Hepatocyte (in vitro differentiated cells): ENCODE measurements at regions not wholly inside any gene's neighbourhood (a gene's known extent, or its start where the extent isn't known, plus 50 kb on each side); places are given as distances from the start of the nearest gene placed in this dataset.

Source experiments
- DNase-seq: peaks from one replicate; pipeline ENCODE4 v3.0.0-alpha.2; 2016; ENCODE audit warnings: low spot score
- H2AFZ ChIP-seq: fragments of 200-600 bp; sonication (generic); 2 replicates; pipeline ENCODE4 v1.6.0; 2016; ENCODE audit warnings: antibody characterized with exemption, mild to moderate bottlenecking
- H3K27ac ChIP-seq: fragments of 200-600 bp; sonication (generic); 2 replicates; pipeline ENCODE4 v1.5.1; 2016; ENCODE audit warnings: mild to moderate bottlenecking
- H3K27me3 ChIP-seq: fragments of 200-600 bp; sonication (generic); 2 replicates; pipeline ENCODE4 v1.6.1; 2016
- H3K36me3 ChIP-seq: fragments of 200-600 bp; sonication (generic); replicated peaks from 2 replicates; pipeline ENCODE4 v1.5.1; 2016; ENCODE audit warnings: low read depth; ENCODE audit not compliant: insufficient read depth
- H3K4me1 ChIP-seq: fragments of 200-600 bp; sonication (generic); 2 replicates; pipeline ENCODE4 v1.5.1; 2016; ENCODE audit warnings: mild to moderate bottlenecking, moderate library complexity; ENCODE audit not compliant: insufficient read depth
- H3K4me2 ChIP-seq: fragments of 200-600 bp; sonication (generic); 2 replicates; pipeline ENCODE4 v1.6.0; 2016
- H3K4me3 ChIP-seq: fragments of 200-600 bp; sonication (generic); 2 replicates; pipeline ENCODE4 v1.5.1; 2016; ENCODE audit warnings: mild to moderate bottlenecking
- H3K79me2 ChIP-seq: fragments of 200-600 bp; sonication (generic); 2 replicates; pipeline ENCODE4 v1.6.0; 2017; ENCODE audit warnings: mild to moderate bottlenecking
- H3K9me2 ChIP-seq: fragments of 200-600 bp; sonication (generic); replicated peaks from 2 replicates; pipeline ENCODE4 v1.6.0; 2017; ENCODE audit warnings: mild to moderate bottlenecking; ENCODE audit not compliant: insufficient read depth
- H3K9me3 ChIP-seq: fragments of 200-600 bp; sonication (generic); 2 replicates; pipeline ENCODE4 v1.5.1; 2016; ENCODE audit warnings: low read depth, mild to moderate bottlenecking
- H4K20me1 ChIP-seq: fragments of 200-600 bp; sonication (generic); 2 replicates; pipeline ENCODE4 v1.6.0; 2016; ENCODE audit warnings: mild to moderate bottlenecking; ENCODE audit not compliant: insufficient read depth, poor library complexity, severe bottlenecking
- EZH2 ChIP-seq: fragments of 200-600 bp; sonication (generic); IDR thresholded peaks from 2 replicates; pipeline ENCODE4 v1.6.1; 2016; ENCODE audit warnings: antibody characterized with exemption, mild to moderate bottlenecking, borderline replicate concordance
- EZH2phosphoT487 ChIP-seq: fragments of 200-600 bp; sonication (generic); IDR thresholded peaks from one replicate; pipeline ENCODE4 v1.6.1; 2018; ENCODE audit warnings: antibody characterized with exemption, mild to moderate bottlenecking, low read depth, moderate library complexity; ENCODE audit not compliant: unreplicated experiment, severe bottlenecking
- WGBS: methylation state at CpG from one replicate; pipeline ENCODE4 v1.1.6; 2016; ENCODE audit warnings: low lambda C conversion rate; ENCODE audit errors: missing lambda C conversion rate; 5-methylcytosine and 5-hydroxymethylcytosine counted together
- TF ChIP-seq, protein P1 (sequence below): fragments of 200-600 bp; sonication (generic); IDR thresholded peaks from 2 replicates; pipeline ENCODE4 v1.5.1; 2016; ENCODE audit warnings: antibody characterized with exemption, mild to moderate bottlenecking; ENCODE audit not compliant: poor library complexity

DNA sequence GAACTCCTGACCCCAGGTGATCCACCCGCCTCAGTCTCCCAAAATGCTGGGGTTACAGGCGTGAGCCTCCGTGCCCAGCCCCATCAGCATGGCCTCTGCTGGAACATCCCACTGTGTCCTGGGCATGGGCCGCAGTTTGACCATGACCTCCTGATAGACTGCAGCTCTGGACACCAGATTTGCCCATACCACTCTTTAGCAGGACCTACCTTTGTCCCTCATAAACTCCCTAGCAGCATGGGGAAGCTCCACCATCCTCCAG is 92.6 kb downstream of the MYCN start:
- no peaks in the 10 kb centered on the region for H3K36me3 ChIP-seq
- peaks cover 6% of the 10 kb centered on the region for H3K4me1 ChIP-seq
- WGBS, result 97% methylated on average over 4 of the region's 4 CpGs
- H3K4me2 ChIP-seq, result no peak overlapping the region
- no peaks in the 10 kb centered on the region for H3K9me2 ChIP-seq
- H2AFZ ChIP-seq, result no peak overlapping the region
- H3K27ac ChIP-seq, result no peak overlapping the region
- no peaks in the 10 kb centered on the region for H3K9me3 ChIP-seq
- no peaks in the 10 kb centered on the region for H3K27me3 ChIP-seq
- TF ChIP-seq EZH2 (no peak), EZH2phosphoT487 (no peak)
- TF ChIP-seq, protein P1, sequence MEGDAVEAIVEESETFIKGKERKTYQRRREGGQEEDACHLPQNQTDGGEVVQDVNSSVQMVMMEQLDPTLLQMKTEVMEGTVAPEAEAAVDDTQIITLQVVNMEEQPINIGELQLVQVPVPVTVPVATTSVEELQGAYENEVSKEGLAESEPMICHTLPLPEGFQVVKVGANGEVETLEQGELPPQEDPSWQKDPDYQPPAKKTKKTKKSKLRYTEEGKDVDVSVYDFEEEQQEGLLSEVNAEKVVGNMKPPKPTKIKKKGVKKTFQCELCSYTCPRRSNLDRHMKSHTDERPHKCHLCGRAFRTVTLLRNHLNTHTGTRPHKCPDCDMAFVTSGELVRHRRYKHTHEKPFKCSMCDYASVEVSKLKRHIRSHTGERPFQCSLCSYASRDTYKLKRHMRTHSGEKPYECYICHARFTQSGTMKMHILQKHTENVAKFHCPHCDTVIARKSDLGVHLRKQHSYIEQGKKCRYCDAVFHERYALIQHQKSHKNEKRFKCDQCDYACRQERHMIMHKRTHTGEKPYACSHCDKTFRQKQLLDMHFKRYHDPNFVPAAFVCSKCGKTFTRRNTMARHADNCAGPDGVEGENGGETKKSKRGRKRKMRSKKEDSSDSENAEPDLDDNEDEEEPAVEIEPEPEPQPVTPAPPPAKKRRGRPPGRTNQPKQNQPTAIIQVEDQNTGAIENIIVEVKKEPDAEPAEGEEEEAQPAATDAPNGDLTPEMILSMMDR, result no peak
- H3K4me3 ChIP-seq, result no peak overlapping the region
- H3K79me2 ChIP-seq, result no peaks in the 10 kb centered on the region
- no peak for DNase-seq
- no peaks in the 10 kb centered on the region for H4K20me1 ChIP-seq

DNA sequence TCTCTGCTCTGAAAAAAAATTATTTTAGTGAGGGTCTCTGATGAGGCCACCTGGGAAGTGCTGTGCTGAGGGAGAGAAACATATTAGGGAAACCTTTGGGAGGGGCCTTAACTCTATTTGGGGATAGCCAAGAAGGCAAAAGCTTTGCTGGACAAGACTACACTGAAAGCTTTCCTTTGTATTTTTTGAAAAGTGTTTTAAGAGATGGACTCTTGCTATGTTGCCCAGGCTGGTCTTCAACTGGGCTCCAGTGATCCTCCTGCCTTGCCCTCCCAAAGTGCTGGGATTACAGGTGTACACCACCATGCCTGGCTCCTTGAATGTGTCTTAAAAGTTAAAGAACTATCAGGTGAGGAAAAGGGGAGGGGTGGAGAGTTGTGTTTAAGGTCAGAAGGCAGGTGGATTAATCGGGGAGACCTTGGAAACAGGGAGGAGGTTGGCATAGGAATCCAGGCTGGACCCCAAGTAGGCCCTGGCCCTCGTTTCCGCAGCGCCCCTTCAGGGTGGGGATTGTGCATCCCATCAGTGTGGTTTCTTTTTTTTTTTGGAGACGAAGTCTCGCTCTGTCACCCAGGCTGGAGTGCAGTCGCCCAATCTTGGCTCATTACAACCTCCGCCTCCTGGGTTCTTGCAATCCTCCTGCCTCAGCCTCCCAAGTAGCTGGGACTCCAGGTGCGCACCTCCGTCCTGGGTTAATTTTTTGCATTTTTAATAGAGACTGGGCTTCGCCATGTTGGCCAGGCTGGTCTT is 92.1 kb downstream of the MYCN start:
- peaks cover 1% of the 10 kb centered on the region for H3K4me1 ChIP-seq
- no peaks in the 10 kb centered on the region for H3K9me2 ChIP-seq
- TF ChIP-seq EZH2, result no peak
- TF ChIP-seq, protein P1, result no peak
- no peak for TF ChIP-seq EZH2phosphoT487
- no peak overlapping the region for H3K4me2 ChIP-seq
- H4K20me1 ChIP-seq, result no peaks in the 10 kb centered on the region
- no peaks in the 10 kb centered on the region for H3K79me2 ChIP-seq
- no peak overlapping the region for H2AFZ ChIP-seq
- no peak for DNase-seq
- H3K9me3 ChIP-seq, result no peaks in the 10 kb centered on the region
- H3K27ac ChIP-seq, result no peak overlapping the region
- no peaks in the 10 kb centered on the region for H3K36me3 ChIP-seq
- no peaks in the 10 kb centered on the region for H3K27me3 ChIP-seq
- 100% methylated on average over 8 of the region's 11 CpGs for WGBS
- H3K4me3 ChIP-seq, result no peak overlapping the region

DNA sequence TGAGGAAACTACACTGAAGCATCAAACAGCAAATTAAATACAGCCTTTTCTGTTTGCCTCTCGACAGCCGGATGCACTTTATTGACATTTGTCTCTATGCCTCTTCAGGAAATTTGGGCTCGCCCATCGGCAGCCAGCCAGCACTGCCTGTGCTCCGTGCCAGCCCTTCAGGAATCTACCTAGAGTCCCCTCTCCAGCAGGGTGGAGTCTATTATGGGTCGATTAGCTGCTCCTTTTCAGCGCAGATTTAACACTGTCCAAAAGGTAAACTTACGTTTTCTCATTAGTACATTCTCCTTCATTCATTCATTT is 91.5 kb downstream of the MYCN start:
- H3K27me3 ChIP-seq, result no peaks in the 10 kb centered on the region
- no peak for DNase-seq
- H2AFZ ChIP-seq, result no peak overlapping the region
- H3K4me3 ChIP-seq, result no peak overlapping the region
- no peaks in the 10 kb centered on the region for H3K36me3 ChIP-seq
- 64% methylated on average over 8 of the region's 8 CpGs for WGBS
- no peak overlapping the region for H3K27ac ChIP-seq
- H3K4me2 ChIP-seq, result no peak overlapping the region
- no peaks in the 10 kb centered on the region for H3K4me1 ChIP-seq
- H3K79me2 ChIP-seq, result no peaks in the 10 kb centered on the region
- H3K9me3 ChIP-seq, result no peaks in the 10 kb centered on the region
- no peaks in the 10 kb centered on the region for H4K20me1 ChIP-seq
- no peaks in the 10 kb centered on the region for H3K9me2 ChIP-seq
- no peak for TF ChIP-seq EZH2
- TF ChIP-seq EZH2phosphoT487, result no peak
- TF ChIP-seq, protein P1, result no peak
